Activated B cell treated with CpG ODN at 0.5 μM for 24 hours (primary cell): ENCODE measurements at regions not wholly inside any gene's neighbourhood (a gene's known extent, or its start where the extent isn't known, plus 50 kb on each side); places are given as distances from the start of the nearest gene placed in this dataset.

Source experiments
- ATAC-seq: fragments of 200-7000 bp; cut with Tn5 transposase; one replicate; pipeline ENCODE4 v1.10.0; 2021; ENCODE audit warnings: low read depth, mild to moderate bottlenecking, moderate library complexity
- CTCF ChIA-PET: fragments of 350-600 bp; sonication (Branson Sonifier 250); formaldehyde crosslinking; loops from one replicate; lab custom pipeline; 2021; ENCODE audit warnings: antibody characterized with exemption; lab: Charles Lee
- POLR2A ChIA-PET: fragments of 350-600 bp; sonication (Branson Sonifier 250); formaldehyde crosslinking; loops from one replicate; lab custom pipeline; 2021; ENCODE audit warnings: antibody characterized with exemption; lab: Charles Lee
- DNase-seq: peaks from one replicate; pipeline ENCODE4 v3.0.0; 2022
- H3K27ac Mint-ChIP-seq: one replicate; pipeline ENCODE4 v1.8.0; 2020; ENCODE audit warnings: mixed read lengths
- H3K27me3 Mint-ChIP-seq: one replicate; pipeline ENCODE4 v1.8.0; 2021; ENCODE audit warnings: mixed read lengths
- H3K36me3 Mint-ChIP-seq: one replicate; pipeline ENCODE4 v1.8.0; 2021; ENCODE audit warnings: low read depth, mixed read lengths
- H3K4me1 Mint-ChIP-seq: one replicate; pipeline ENCODE4 v1.8.0; 2021; ENCODE audit warnings: mixed read lengths
- H3K4me3 Mint-ChIP-seq: one replicate; pipeline ENCODE4 v1.8.0; 2020; ENCODE audit warnings: mild to moderate bottlenecking, mixed read lengths
- H3K9me3 Mint-ChIP-seq: one replicate; pipeline ENCODE4 v1.8.0; 2020; ENCODE audit warnings: mixed read lengths
- CTCF ChIP-seq: fragments of 200-600 bp; IDR thresholded peaks from one replicate; pipeline ENCODE4 v1.8.0; 2022; ENCODE audit warnings: antibody characterized with exemption, mild to moderate bottlenecking
- intact Hi-C: fragments of 100-400 bp; cut with micrococcal nuclease; formaldehyde crosslinking; loops from one replicate; pipeline ENCODE4 v1.15.1; 2024

GRCh38 chr2:184530239-184530638, 68.1 kb upstream of the ZNF804A start:
- no peak for TF ChIP-seq CTCF
- H3K27ac Mint-ChIP-seq: no peak overlapping the region
- H3K36me3 Mint-ChIP-seq: peaks cover 1% of the 10 kb centered on the region
- no peak overlapping the region for H3K4me3 Mint-ChIP-seq
- no peak for ATAC-seq
- H3K9me3 Mint-ChIP-seq: peaks cover 16% of the 10 kb centered on the region
- intact Hi-C loops: no loop called here
- ChIA-PET CTCF (no interaction called here), POLR2A (no interaction called here)
- H3K27me3 Mint-ChIP-seq: no peaks in the 10 kb centered on the region
- no peak for DNase-seq
- H3K4me1 Mint-ChIP-seq: no peaks in the 10 kb centered on the region

- no peak overlapping the region for H3K27ac Mint-ChIP-seq
- no peak for DNase-seq
Observed at GRCh38 chr2:184530959-184531358, 67.4 kb upstream of the ZNF804A start.

GRCh38 chr2:184532551-184532950, 65.8 kb upstream of the ZNF804A start:
- no peaks in the 10 kb centered on the region for H3K27me3 Mint-ChIP-seq
- no peak for TF ChIP-seq CTCF
- ATAC-seq: no peak
- peaks cover 13% of the 10 kb centered on the region for H3K9me3 Mint-ChIP-seq
- ChIA-PET POLR2A (no interaction called here), CTCF (no interaction called here)
- intact Hi-C loops: no loop called here
- H3K4me1 Mint-ChIP-seq: no peaks in the 10 kb centered on the region
- DNase-seq: no peak
- H3K4me3 Mint-ChIP-seq: no peak overlapping the region
- H3K36me3 Mint-ChIP-seq: peaks cover 1% of the 10 kb centered on the region
- H3K27ac Mint-ChIP-seq: no peak overlapping the region

More at GRCh38 chr2:184530959-184531358, 67.4 kb upstream of the ZNF804A start:
- no peak for TF ChIP-seq CTCF
- POLR2A ChIA-PET: no interaction called here
- Mint-ChIP-seq H3K27me3 (no peaks in the 10 kb centered on the region), H3K9me3 (peaks cover 16% of the 10 kb centered on the region), H3K4me3 (no peak overlapping the region), H3K4me1 (no peaks in the 10 kb centered on the region), H3K36me3 (peaks cover 1% of the 10 kb centered on the region)
- intact Hi-C loops: no loop called here
- CTCF ChIA-PET: no interaction called here
- ATAC-seq: no peak

DNA sequence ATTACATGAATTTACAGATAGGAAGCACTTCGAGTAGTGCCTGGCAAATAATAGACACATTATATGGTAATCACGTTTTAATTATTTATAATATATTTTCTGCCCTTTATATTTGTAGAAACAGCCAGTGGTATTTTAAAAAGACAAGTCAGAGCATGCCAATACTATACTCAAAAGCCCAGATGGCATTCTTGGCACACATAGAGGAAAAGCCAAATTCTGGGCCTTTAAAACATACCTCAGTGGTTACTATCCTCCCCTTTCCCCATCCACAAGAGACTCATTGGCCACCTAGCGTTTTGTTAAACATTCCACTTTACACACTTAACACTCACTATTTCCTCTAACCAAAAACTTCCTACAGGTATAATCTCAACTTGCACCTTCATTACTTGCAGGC, 63.3 kb upstream of the ZNF804A start:
- no peak for DNase-seq
- no peaks in the 10 kb centered on the region for H3K27me3 Mint-ChIP-seq
- ChIA-PET POLR2A (no interaction called here), CTCF (no interaction called here)
- H3K4me3 Mint-ChIP-seq: no peak overlapping the region
- no peak for TF ChIP-seq CTCF
- H3K9me3 Mint-ChIP-seq: peaks cover 2% of the 10 kb centered on the region
- H3K27ac Mint-ChIP-seq: no peak overlapping the region
- no peaks in the 10 kb centered on the region for H3K4me1 Mint-ChIP-seq
- intact Hi-C loops: no loop called here
- ATAC-seq: no peak
- no peaks in the 10 kb centered on the region for H3K36me3 Mint-ChIP-seq

DNA sequence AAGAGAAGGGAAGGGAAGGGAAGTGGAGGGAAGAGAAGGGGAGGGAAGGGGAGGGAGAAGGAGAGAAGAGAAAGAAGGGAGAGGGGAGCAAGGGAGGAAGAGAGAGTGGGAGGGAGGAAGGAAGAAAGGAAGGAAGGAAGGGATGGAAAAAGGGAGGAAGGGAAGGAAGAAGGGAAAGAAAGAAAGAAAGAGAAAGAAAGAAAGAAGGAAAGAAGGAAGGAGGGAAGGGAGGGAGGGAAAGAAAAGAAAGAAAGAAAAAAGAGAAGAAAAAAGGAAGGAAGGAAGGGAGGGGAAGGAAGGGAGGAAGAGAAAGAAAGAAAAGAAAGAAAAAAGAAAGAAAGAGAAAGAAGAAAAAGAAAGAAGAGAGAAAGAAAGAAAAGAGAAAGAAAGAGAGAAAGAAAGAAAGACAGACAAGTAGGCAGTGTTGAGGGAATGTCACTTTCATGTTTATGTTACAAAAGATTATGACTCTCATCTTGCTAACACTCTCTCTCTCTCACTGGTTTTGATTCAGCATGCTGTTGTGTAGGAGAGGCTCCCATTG, 58.0 kb upstream of the ZNF804A start:
- ATAC-seq (no peak), DNase-seq (no peak)
- Mint-ChIP-seq H3K4me1 (no peaks in the 10 kb centered on the region), H3K4me3 (no peak overlapping the region), H3K9me3 (no peaks in the 10 kb centered on the region), H3K36me3 (no peaks in the 10 kb centered on the region), H3K27me3 (no peaks in the 10 kb centered on the region), H3K27ac (no peak overlapping the region)
- intact Hi-C loops: no loop called here
- no peak for TF ChIP-seq CTCF
- POLR2A ChIA-PET: no interaction called here
- CTCF ChIA-PET: no interaction called here
